ENCODE measurements at regions not wholly inside any gene's neighbourhood (a gene's known extent, or its start where the extent isn't known, plus 50 kb on each side); places are given as distances from the start of the nearest gene placed in this dataset.

GRCh38 chr7:45500257-45500656 is 73.9 kb upstream of the ADCY1 start:
- no peaks in the 10 kb centered on the region for H3K4me1 Mint-ChIP-seq
- H3K27me3 Mint-ChIP-seq, result peaks cover 4 to 30% (median 12%) of the 10 kb centered on the region in 5 donors
- peaks cover 0 to 12% (median 0%) of the 10 kb centered on the region in 3 donors for H3K36me3 Mint-ChIP-seq
- ATAC-seq (no peak), DNase-seq (no peak)
- H3K27ac Mint-ChIP-seq, result no peak overlapping the region
- POLR2A ChIA-PET, result no interaction called here
- peaks cover 0 to 22% (median 10%) of the 10 kb centered on the region in 9 donors for H3K9me3 Mint-ChIP-seq
- H3K4me3 Mint-ChIP-seq, result no peak overlapping the region

- Mint-ChIP-seq H3K9me3 (peaks cover 2 to 35% (median 19%) of the 10 kb centered on the region in 9 donors), H3K4me3 (no peak overlapping the region), H3K27me3 (peaks cover 0 to 19% (median 8%) of the 10 kb centered on the region in 5 donors), H3K36me3 (peaks cover 0 to 15% (median 0%) of the 10 kb centered on the region in 3 donors), H3K27ac (no peak overlapping the region), H3K4me1 (peaks cover 0 to 6% (median 0%) of the 10 kb centered on the region in 4 donors)
- POLR2A ChIA-PET, result no interaction called here
- ATAC-seq, result no peak
- no peak for DNase-seq
These were observed 72.4 kb upstream of the ADCY1 start for GRCh38 chr7:45501791-45502190.

- H3K4me3 Mint-ChIP-seq, result peak overlapping the region in 1 of 10 donors; percentile 24
- POLR2A ChIA-PET, result no interaction called here
- ATAC-seq, result no peak
These were observed 68.1 kb upstream of the ADCY1 start for GRCh38 chr7:45506059-45506458.

GRCh38 chr7:45509222-45509621 is 64.9 kb upstream of the ADCY1 start:
- POLR2A ChIA-PET, result no interaction called here
- Mint-ChIP-seq H3K27ac (no peak overlapping the region), H3K4me3 (no peak overlapping the region), H3K27me3 (peaks cover 0 to 19% (median 2%) of the 10 kb centered on the region in 5 donors), H3K9me3 (peaks cover 6 to 48% (median 29%) of the 10 kb centered on the region in 9 donors), H3K36me3 (peaks cover 0 to 26% (median 0%) of the 10 kb centered on the region in 3 donors), H3K4me1 (peaks cover 0 to 6% (median 0%) of the 10 kb centered on the region in 4 donors)
- DNase-seq (no peak), ATAC-seq (no peak)

More at GRCh38 chr7:45506059-45506458, 68.1 kb upstream of the ADCY1 start:
- Mint-ChIP-seq H3K27me3 (peaks cover 0 to 7% (median 1%) of the 10 kb centered on the region in 5 donors), H3K9me3 (peaks cover 6 to 52% (median 35%) of the 10 kb centered on the region in 9 donors), H3K4me1 (peaks cover 0 to 6% (median 0%) of the 10 kb centered on the region in 4 donors), H3K36me3 (peaks cover 0 to 31% (median 0%) of the 10 kb centered on the region in 3 donors), H3K27ac (no peak overlapping the region)
- DNase-seq, result no peak

- Mint-ChIP-seq H3K9me3 (peaks cover 6 to 20% (median 17%) of the 10 kb centered on the region in 9 donors), H3K36me3 (peaks cover 0 to 16% (median 0%) of the 10 kb centered on the region in 3 donors), H3K27ac (no peak overlapping the region), H3K4me1 (no peaks in the 10 kb centered on the region), H3K4me3 (no peak overlapping the region), H3K27me3 (peaks cover 0 to 26% (median 2%) of the 10 kb centered on the region in 5 donors)
- POLR2A ChIA-PET, result no interaction called here
- no peak for ATAC-seq
- DNase-seq, result no peak
These were observed 62.2 kb upstream of the ADCY1 start for GRCh38 chr7:45511721-45512597.

GRCh38 chr7:45514944-45515343 is 59.2 kb upstream of the ADCY1 start:
- Mint-ChIP-seq H3K27ac (no peak overlapping the region), H3K27me3 (peaks cover 0 to 26% (median 3%) of the 10 kb centered on the region in 5 donors), H3K36me3 (peaks cover 0 to 14% (median 0%) of the 10 kb centered on the region in 3 donors), H3K4me1 (no peaks in the 10 kb centered on the region), H3K4me3 (no peak overlapping the region), H3K9me3 (peaks cover 3 to 27% (median 24%) of the 10 kb centered on the region in 9 donors)
- ATAC-seq, result no peak
- POLR2A ChIA-PET, result no interaction called here
- no peak for DNase-seq

GRCh38 chr7:45515346-45515745 is 58.8 kb upstream of the ADCY1 start:
- DNase-seq, result no peak
- ATAC-seq, result no peak
- peaks cover 0 to 14% (median 0%) of the 10 kb centered on the region in 3 donors for H3K36me3 Mint-ChIP-seq
- no peak overlapping the region for H3K4me3 Mint-ChIP-seq
- peaks cover 3 to 27% (median 24%) of the 10 kb centered on the region in 9 donors for H3K9me3 Mint-ChIP-seq
- no peak overlapping the region for H3K27ac Mint-ChIP-seq
- H3K4me1 Mint-ChIP-seq, result no peaks in the 10 kb centered on the region
- peaks cover 0 to 26% (median 3%) of the 10 kb centered on the region in 5 donors for H3K27me3 Mint-ChIP-seq
- POLR2A ChIA-PET, result no interaction called here
